GM12891 (cell line): ENCODE measurements at regions not wholly inside any gene's neighbourhood (a gene's known extent, or its start where the extent isn't known, plus 50 kb on each side); places are given as distances from the start of the nearest gene placed in this dataset.

ENCODE experiments used
- POLR2A ChIP-seq: IDR thresholded peaks from 2 replicates; pipeline ENCODE4 v1.6.1; 2011; ENCODE audit warnings: low read depth, low read length, control low read depth
- POLR2AphosphoS5 ChIP-seq: IDR thresholded peaks from 2 replicates; pipeline ENCODE4 v1.6.1; 2011; ENCODE audit warnings: low read depth, low read length, control low read depth

DNA sequence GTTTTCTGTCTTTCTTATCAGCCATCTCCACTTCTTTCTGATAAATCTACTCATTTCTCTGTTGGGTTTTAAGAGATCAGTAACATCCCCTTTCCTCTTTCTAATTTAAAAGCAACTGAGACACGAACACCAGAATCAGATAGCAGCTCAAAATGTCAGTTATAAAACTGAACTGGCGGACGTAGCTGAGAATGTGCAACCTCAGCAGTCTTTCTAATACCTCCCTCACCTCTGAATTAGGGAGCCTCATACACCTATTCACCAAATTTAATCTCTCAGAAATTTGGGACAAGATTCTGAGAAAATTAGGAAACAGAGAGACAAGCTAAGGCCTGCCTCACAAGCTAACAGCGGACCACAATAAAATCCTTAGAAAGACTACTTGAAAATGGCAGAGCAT, 52.0 kb upstream of the ACSL4 start:
- TF ChIP-seq POLR2A (no peak), POLR2AphosphoS5 (no peak)
